ENCODE measurements at regions not wholly inside any gene's neighbourhood (a gene's known extent, or its start where the extent isn't known, plus 50 kb on each side); places are given as distances from the start of the nearest gene placed in this dataset.
"Not testable (repeated sequence)": the region's sequence is repeated elsewhere in the genome, so short reads cannot be mapped to it uniquely, and the experiment has no call there.

DNA sequence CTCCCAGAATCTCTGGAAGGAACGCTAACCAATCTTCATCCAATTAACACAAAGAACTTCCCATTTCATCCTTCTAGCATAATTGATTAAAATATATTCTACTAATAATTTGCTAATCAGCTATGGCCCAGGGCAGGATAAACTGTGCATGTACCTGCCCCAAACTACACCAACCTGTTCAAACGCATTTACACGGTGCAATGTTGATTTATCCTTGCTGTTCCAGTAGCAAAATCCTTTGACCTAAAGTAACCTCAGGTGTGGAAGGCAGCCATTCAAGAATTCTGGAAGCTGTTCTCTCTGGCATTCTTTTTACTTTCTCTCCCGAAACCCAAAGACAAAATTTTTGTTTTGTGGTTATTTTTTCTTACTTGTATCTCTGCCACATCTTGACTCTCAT, 309.4 kb downstream of the ZNF674 start:
- Mint-ChIP-seq H3K4me3 (no peak overlapping the region), H3K36me3 (ENCODE audit: low read depth) (no peaks in the 10 kb centered on the region), H3K4me1 (ENCODE audit: low read depth) (peaks cover 5% of the 10 kb centered on the region), H3K9me3 (peaks cover 1% of the 10 kb centered on the region), H3K27me3 (no peaks in the 10 kb centered on the region), H3K27ac (no peak overlapping the region)
- no peak for DNase-seq
- intact Hi-C loops (cut with micrococcal nuclease) = no loop called here
- ChIA-PET POLR2A (no interaction called here), CTCF (no interaction called here)
- no peak for ATAC-seq
- TF ChIP-seq, protein P1, sequence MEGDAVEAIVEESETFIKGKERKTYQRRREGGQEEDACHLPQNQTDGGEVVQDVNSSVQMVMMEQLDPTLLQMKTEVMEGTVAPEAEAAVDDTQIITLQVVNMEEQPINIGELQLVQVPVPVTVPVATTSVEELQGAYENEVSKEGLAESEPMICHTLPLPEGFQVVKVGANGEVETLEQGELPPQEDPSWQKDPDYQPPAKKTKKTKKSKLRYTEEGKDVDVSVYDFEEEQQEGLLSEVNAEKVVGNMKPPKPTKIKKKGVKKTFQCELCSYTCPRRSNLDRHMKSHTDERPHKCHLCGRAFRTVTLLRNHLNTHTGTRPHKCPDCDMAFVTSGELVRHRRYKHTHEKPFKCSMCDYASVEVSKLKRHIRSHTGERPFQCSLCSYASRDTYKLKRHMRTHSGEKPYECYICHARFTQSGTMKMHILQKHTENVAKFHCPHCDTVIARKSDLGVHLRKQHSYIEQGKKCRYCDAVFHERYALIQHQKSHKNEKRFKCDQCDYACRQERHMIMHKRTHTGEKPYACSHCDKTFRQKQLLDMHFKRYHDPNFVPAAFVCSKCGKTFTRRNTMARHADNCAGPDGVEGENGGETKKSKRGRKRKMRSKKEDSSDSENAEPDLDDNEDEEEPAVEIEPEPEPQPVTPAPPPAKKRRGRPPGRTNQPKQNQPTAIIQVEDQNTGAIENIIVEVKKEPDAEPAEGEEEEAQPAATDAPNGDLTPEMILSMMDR (IDR thresholded peaks at IDR 0.05) = no peak

DNA sequence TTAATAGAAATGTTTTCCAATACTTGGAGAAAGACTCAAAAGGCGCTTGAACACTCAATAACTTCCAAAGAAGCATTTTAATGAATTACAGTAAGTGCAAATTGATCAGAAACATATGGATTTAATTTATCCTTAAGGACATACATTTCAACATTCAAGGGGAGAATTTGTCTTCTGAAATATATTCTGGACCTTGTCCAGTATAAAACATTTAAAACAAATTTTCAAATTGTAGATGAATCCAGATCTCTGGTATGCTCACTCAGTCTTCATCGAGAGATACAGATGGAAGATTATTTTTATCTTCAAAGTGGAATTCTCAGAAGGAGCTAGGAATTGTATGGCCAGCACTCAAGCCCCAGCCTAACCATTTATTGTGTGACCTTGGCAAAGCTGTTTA, 310.4 kb downstream of the ZNF674 start:
- peaks cover 5% of the 10 kb centered on the region for H3K4me1 Mint-ChIP-seq (ENCODE audit: low read depth)
- no peak overlapping the region for H3K4me3 Mint-ChIP-seq
- DNase-seq (no peak), ATAC-seq (no peak)
- intact Hi-C loops (cut with micrococcal nuclease) = no loop called here
- H3K27me3 Mint-ChIP-seq = no peaks in the 10 kb centered on the region
- CTCF ChIA-PET = no interaction called here
- H3K27ac Mint-ChIP-seq = no peak overlapping the region
- POLR2A ChIA-PET = no interaction called here
- TF ChIP-seq, protein P1 (IDR thresholded peaks at IDR 0.05) = no peak
- no peaks in the 10 kb centered on the region for H3K36me3 Mint-ChIP-seq (ENCODE audit: low read depth)
- peaks cover 1% of the 10 kb centered on the region for H3K9me3 Mint-ChIP-seq

DNA sequence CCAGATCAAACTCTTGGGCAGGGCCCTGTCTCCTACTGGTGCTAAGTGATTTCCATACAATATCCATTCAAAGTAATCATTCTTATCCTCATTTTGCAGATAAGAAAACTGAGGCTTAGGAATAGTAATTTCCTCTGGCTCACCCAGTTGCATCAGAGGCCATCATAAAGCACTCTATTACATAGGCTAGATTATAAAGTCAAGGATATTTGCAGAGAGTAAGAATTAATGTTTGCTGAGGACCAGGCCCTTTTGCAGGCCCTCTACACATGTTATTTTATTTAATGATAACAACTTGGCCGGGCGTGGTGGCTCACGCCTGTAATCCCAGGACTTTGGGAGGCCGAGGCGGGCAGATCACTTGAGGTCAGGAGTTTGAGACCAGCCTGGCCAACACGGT, 316.8 kb downstream of the ZNF674 start:
- TF ChIP-seq, protein P1 (IDR thresholded peaks at IDR 0.05) = no peak
- CTCF ChIA-PET = no interaction called here

DNA sequence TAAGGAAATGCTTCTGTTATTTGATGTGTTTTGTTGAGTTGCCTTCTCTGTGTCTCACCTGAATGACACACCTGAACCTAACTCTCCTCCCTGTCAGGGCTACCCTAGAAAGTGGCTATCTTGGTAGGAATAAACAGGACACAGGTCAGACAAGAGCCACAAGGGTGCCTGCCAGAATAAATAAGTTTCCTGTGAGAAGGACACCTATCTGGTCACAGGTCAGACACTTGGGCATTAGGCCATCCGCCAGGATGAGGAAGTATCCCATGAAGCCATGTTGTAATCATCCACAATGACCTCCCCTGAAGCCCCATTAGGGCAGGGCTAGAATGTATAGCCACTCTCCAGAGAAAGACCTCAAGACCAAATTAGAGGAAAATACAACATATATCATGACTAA, 318.8 kb downstream of the ZNF674 start:
- ATAC-seq (no peak), DNase-seq (no peak)
- H3K4me1 Mint-ChIP-seq (ENCODE audit: low read depth) = no peaks in the 10 kb centered on the region
- no peaks in the 10 kb centered on the region for H3K36me3 Mint-ChIP-seq (ENCODE audit: low read depth)
- intact Hi-C loops (cut with micrococcal nuclease) = no loop called here
- ChIA-PET POLR2A (no interaction called here), CTCF (no interaction called here)
- TF ChIP-seq, protein P1 (IDR thresholded peaks at IDR 0.05) = no peak
- no peak overlapping the region for H3K27ac Mint-ChIP-seq
- no peaks in the 10 kb centered on the region for H3K9me3 Mint-ChIP-seq
- H3K4me3 Mint-ChIP-seq = no peak overlapping the region
- no peaks in the 10 kb centered on the region for H3K27me3 Mint-ChIP-seq

More for the DNA sequence above, 316.8 kb downstream of the ZNF674 start:
- no peak overlapping the region for H3K4me3 Mint-ChIP-seq
- no peaks in the 10 kb centered on the region for H3K27me3 Mint-ChIP-seq
- POLR2A ChIA-PET = no interaction called here
- ATAC-seq (no peak), DNase-seq (no peak)
- no peaks in the 10 kb centered on the region for H3K9me3 Mint-ChIP-seq
- no peaks in the 10 kb centered on the region for H3K36me3 Mint-ChIP-seq (ENCODE audit: low read depth)
- H3K27ac Mint-ChIP-seq = no peak overlapping the region
- intact Hi-C loops (cut with micrococcal nuclease) = no loop called here
- H3K4me1 Mint-ChIP-seq (ENCODE audit: low read depth) = no peaks in the 10 kb centered on the region

DNA sequence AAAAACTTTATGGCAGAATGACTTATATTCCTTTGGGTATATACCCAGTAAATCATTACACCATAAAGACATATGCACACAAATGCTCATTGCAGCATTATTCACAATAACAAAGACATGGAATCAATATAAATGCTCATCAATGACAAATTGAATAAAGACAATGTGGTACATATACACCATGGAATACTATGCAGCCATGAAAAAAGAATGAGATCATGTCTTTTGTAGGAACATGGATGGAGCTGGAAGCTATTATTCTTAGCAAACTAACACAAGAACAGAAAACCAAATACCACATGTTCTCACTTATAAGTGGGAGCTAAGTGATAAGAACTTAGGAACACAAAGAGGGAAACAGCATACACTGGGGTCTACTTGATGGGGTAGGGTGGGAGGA, 321.7 kb downstream of the ZNF674 start:
- H3K9me3 Mint-ChIP-seq; intact Hi-C loops (cut with micrococcal nuclease); H3K36me3 Mint-ChIP-seq (ENCODE audit: low read depth); POLR2A ChIA-PET; H3K27me3 Mint-ChIP-seq; DNase-seq; CTCF ChIA-PET; ATAC-seq; H3K4me3 Mint-ChIP-seq; H3K27ac Mint-ChIP-seq; H3K4me1 Mint-ChIP-seq (ENCODE audit: low read depth): not testable (repeated sequence)

DNA sequence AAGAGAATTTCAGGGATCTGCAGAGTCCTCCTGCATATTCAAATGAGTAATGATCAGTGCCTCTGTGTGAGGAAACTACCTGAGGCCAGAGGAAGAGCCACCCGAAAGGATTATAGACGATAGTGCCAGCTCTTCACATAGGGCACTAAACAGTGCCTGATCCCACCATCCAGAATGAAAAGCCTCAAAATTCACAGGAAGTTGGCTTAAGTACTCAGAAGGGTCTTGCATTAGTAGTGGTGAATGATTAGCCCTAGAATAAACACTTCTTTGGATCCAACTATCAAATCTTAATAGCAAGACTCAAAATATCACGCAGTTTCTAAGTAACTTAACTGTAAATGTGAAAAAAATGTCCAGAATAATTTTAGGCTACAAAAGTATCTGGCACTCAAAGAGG, 324.4 kb downstream of the ZNF674 start:
- H3K4me3 Mint-ChIP-seq = no peak overlapping the region
- ATAC-seq = no peak
- POLR2A ChIA-PET = no interaction called here
- H3K27me3 Mint-ChIP-seq = no peaks in the 10 kb centered on the region
- no peaks in the 10 kb centered on the region for H3K4me1 Mint-ChIP-seq (ENCODE audit: low read depth)
- TF ChIP-seq, protein P1 (IDR thresholded peaks at IDR 0.05) = no peak
- no peak for DNase-seq
- intact Hi-C loops (cut with micrococcal nuclease) = no loop called here
- no peak overlapping the region for H3K27ac Mint-ChIP-seq
- H3K9me3 Mint-ChIP-seq = no peaks in the 10 kb centered on the region
- CTCF ChIA-PET = no interaction called here
- no peaks in the 10 kb centered on the region for H3K36me3 Mint-ChIP-seq (ENCODE audit: low read depth)
